Activated CD8-positive, alpha-beta memory T cell treated with anti-CD3 and anti-CD28 coated beads for 1 hour (primary cell): ENCODE measurements at regions not wholly inside any gene's neighbourhood (a gene's known extent, or its start where the extent isn't known, plus 50 kb on each side); places are given as distances from the start of the nearest gene placed in this dataset.
"Not testable (repeated sequence)": the region's sequence is repeated elsewhere in the genome, so short reads cannot be mapped to it uniquely, and the experiment has no call there.

Experiments
- DNase-seq, 2 donors: peaks; one replicate each; pipeline ENCODE4 v3.0.0-alpha.2; 2020; ENCODE audit warnings: low read depth in 1 of 2; ENCODE audit errors: extremely low read depth in 1 of 2

GRCh38 chr15:31433091-31433490 is 106.5 kb downstream of the KLF13 start:
- DNase-seq: no peak

- no peak for DNase-seq
These were observed 106.9 kb downstream of the KLF13 start for GRCh38 chr15:31433574-31433973.

GRCh38 chr15:31434275-31434587 is 107.6 kb downstream of the KLF13 start:
- no peak for DNase-seq

GRCh38 chr15:31434588-31435260 is 108.1 kb downstream of the KLF13 start:
- DNase-seq: peak; percentile 61 to 67

GRCh38 chr15:31435261-31435911 is 108.8 kb downstream of the KLF13 start:
- DNase-seq: peak; percentile 58 to 62

- DNase-seq: no peak
These were observed 109.4 kb downstream of the KLF13 start for GRCh38 chr15:31435912-31436628.

GRCh38 chr15:31437686-31438085 is 111.1 kb downstream of the KLF13 start:
- DNase-seq: no peak

GRCh38 chr15:31438601-31439265 is 112.1 kb downstream of the KLF13 start:
- no peak for DNase-seq

- DNase-seq: no peak
These were observed 112.7 kb downstream of the KLF13 start for GRCh38 chr15:31439328-31439727.

GRCh38 chr15:31440216-31440615 is 113.6 kb downstream of the KLF13 start:
- DNase-seq: not testable (repeated sequence)

- no peak for DNase-seq
These were observed 114.2 kb downstream of the KLF13 start for GRCh38 chr15:31440754-31441311.

- DNase-seq: no peak
These were observed 115.6 kb downstream of the KLF13 start for GRCh38 chr15:31442226-31442625.

- no peak for DNase-seq
These were observed 116.1 kb downstream of the KLF13 start for GRCh38 chr15:31442699-31443111.

- DNase-seq: no peak
These were observed 118.2 kb downstream of the KLF13 start for GRCh38 chr15:31444844-31445243.

- DNase-seq: no peak
These were observed 119.9 kb downstream of the KLF13 start for GRCh38 chr15:31446546-31446945.

- DNase-seq: no peak
These were observed 121.4 kb downstream of the KLF13 start for GRCh38 chr15:31447931-31448634.

GRCh38 chr15:31448635-31448979 is 122.0 kb downstream of the KLF13 start:
- no peak for DNase-seq

GRCh38 chr15:31452595-31453557 is 126.2 kb downstream of the KLF13 start:
- no peak for DNase-seq

GRCh38 chr15:31453558-31454318 is 127.1 kb downstream of the KLF13 start:
- DNase-seq: no peak
